ENCODE measurements at regions not wholly inside any gene's neighbourhood (a gene's known extent, or its start where the extent isn't known, plus 50 kb on each side); places are given as distances from the start of the nearest gene placed in this dataset.

GRCh38 chr5:74321326-74321725, 319.2 kb downstream of the ENC1 start:
- DNase-seq (ENCODE audit: low read depth), result no peak

- DNase-seq (ENCODE audit: low read depth), result no peak
Measured at GRCh38 chr5:74320526-74320925, 320.0 kb downstream of the ENC1 start.

- peak; percentile 40 for DNase-seq (ENCODE audit: low read depth)
Measured at GRCh38 chr5:74319076-74319475, 321.5 kb downstream of the ENC1 start.

GRCh38 chr5:74316064-74316603, 324.4 kb downstream of the ENC1 start:
- peak; percentile 95 for DNase-seq (ENCODE audit: low read depth)

- DNase-seq (ENCODE audit: low read depth), result no peak
Measured at GRCh38 chr5:74314906-74315305, 325.6 kb downstream of the ENC1 start.

GRCh38 chr5:74313896-74314295, 326.6 kb downstream of the ENC1 start:
- DNase-seq (ENCODE audit: low read depth), result no peak

- no peak for DNase-seq (ENCODE audit: low read depth)
Measured at GRCh38 chr5:74312746-74313145, 327.8 kb downstream of the ENC1 start.

- no peak for DNase-seq (ENCODE audit: low read depth)
Measured at GRCh38 chr5:74311961-74312360, 328.6 kb downstream of the ENC1 start.

GRCh38 chr5:74310997-74311930, 329.3 kb downstream of the ENC1 start:
- no peak for DNase-seq (ENCODE audit: low read depth)

GRCh38 chr5:74310386-74310785, 330.1 kb downstream of the ENC1 start:
- no peak for DNase-seq (ENCODE audit: low read depth)

GRCh38 chr5:74309050-74309449, 331.5 kb downstream of the ENC1 start:
- no peak for DNase-seq (ENCODE audit: low read depth)

GRCh38 chr5:74306845-74307244, 333.7 kb downstream of the ENC1 start:
- DNase-seq (ENCODE audit: low read depth), result no peak

GRCh38 chr5:74304536-74304935, 336.0 kb downstream of the ENC1 start:
- DNase-seq (ENCODE audit: low read depth), result no peak

- no peak for DNase-seq (ENCODE audit: low read depth)
Measured at GRCh38 chr5:74303578-74303977, 336.9 kb downstream of the ENC1 start.

GRCh38 chr5:74301576-74301975, 339.0 kb downstream of the ENC1 start:
- DNase-seq (ENCODE audit: low read depth), result no peak

- DNase-seq (ENCODE audit: low read depth), result no peak
Measured at GRCh38 chr5:74300808-74301389, 339.6 kb downstream of the ENC1 start.

GRCh38 chr5:74299833-74300232, 340.7 kb downstream of the ENC1 start:
- no peak for DNase-seq (ENCODE audit: low read depth)

- no peak for DNase-seq (ENCODE audit: low read depth)
Measured at GRCh38 chr5:74296685-74297408, 343.7 kb downstream of the ENC1 start.

GRCh38 chr5:74295676-74296075, 344.9 kb downstream of the ENC1 start:
- DNase-seq (ENCODE audit: low read depth), result no peak

GRCh38 chr5:74295141-74295540, 345.4 kb downstream of the ENC1 start:
- DNase-seq (ENCODE audit: low read depth), result no peak

GRCh38 chr5:74294231-74294705, 346.3 kb downstream of the ENC1 start:
- DNase-seq (ENCODE audit: low read depth), result peak; percentile 30

- no peak for DNase-seq (ENCODE audit: low read depth)
Measured at GRCh38 chr5:74293182-74293581, 347.3 kb downstream of the ENC1 start.
